ENCODE measurements at regions not wholly inside any gene's neighbourhood (a gene's known extent, or its start where the extent isn't known, plus 50 kb on each side); places are given as distances from the start of the nearest gene placed in this dataset.

- intact Hi-C loops (cut with micrococcal nuclease; ENCODE audit: unreplicated experiment), result no loop called here
- Histone ChIP-seq H3K27me3 (replicated peaks; ENCODE audit: control insufficient read depth, insufficient read depth, low read length) (no peaks in the 10 kb centered on the region), H3K4me3 (ENCODE audit: low read depth, low read length) (no peak overlapping the region), H3K36me3 (ENCODE audit: control insufficient read depth, insufficient read depth, low read length) (no peaks in the 10 kb centered on the region), H3K4me1 (no peaks in the 10 kb centered on the region), H3K9me3 (no peaks in the 10 kb centered on the region)
- Mint-ChIP-seq H3K27me3 (ENCODE audit: insufficient read depth, unreplicated experiment) (peaks cover 10% of the 10 kb centered on the region), H3K36me3 (ENCODE audit: insufficient read depth, unreplicated experiment) (no peaks in the 10 kb centered on the region), H3K9me3 (ENCODE audit: unreplicated experiment) (no peaks in the 10 kb centered on the region), H3K4me1 (ENCODE audit: low read depth, unreplicated experiment) (no peaks in the 10 kb centered on the region), H3K4me3 (ENCODE audit: unreplicated experiment) (no peak overlapping the region), H3K27ac (ENCODE audit: unreplicated experiment) (no peak overlapping the region)
- ChIA-PET POLR2A (no interaction called here), CTCF (no interaction called here)
- no TSS peak for BruUV-seq (replicated peaks)
- no peak for DNase-seq
- no peak for TF ChIP-seq CTCF (IDR thresholded peaks at IDR 0.05; ENCODE audit: insufficient read depth in 1 of 2, low read depth in 1 of 2, low read length in 1 of 2, severe bottlenecking in 1 of 2, unreplicated experiment in 1 of 2)
These were observed 94.7 kb upstream of the CXXC4 start for GRCh38 chr4:104589264-104589868.

DNA sequence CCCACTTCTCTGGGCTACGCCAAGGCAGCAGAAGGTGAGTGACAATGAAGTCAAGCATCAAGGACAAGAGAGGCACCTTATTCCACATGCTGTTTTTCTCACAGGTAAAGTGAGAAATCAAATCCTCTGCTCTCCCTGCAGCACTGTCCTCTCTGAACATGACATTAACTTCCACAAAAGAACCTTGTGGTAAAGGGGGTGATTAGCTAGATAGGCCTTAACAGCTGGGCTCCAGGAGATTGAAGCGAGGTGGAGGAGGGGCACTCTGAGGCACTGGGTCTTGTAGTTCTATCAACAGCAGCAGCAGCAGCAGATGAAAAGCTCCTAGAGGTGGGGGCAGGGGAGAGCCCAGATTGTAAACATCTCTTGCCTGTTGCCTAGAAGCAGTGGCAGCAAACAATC is 96.8 kb upstream of the CXXC4 start:
- Mint-ChIP-seq H3K4me1 (ENCODE audit: low read depth, unreplicated experiment) (no peaks in the 10 kb centered on the region), H3K27me3 (ENCODE audit: insufficient read depth, unreplicated experiment) (peaks cover 10% of the 10 kb centered on the region), H3K9me3 (ENCODE audit: unreplicated experiment) (no peaks in the 10 kb centered on the region), H3K36me3 (ENCODE audit: insufficient read depth, unreplicated experiment) (no peaks in the 10 kb centered on the region), H3K27ac (ENCODE audit: unreplicated experiment) (no peak overlapping the region), H3K4me3 (ENCODE audit: unreplicated experiment) (no peak overlapping the region)
- Histone ChIP-seq H3K4me3 (ENCODE audit: low read depth, low read length) (no peak overlapping the region), H3K4me1 (no peaks in the 10 kb centered on the region), H3K36me3 (ENCODE audit: control insufficient read depth, insufficient read depth, low read length) (no peaks in the 10 kb centered on the region), H3K27me3 (replicated peaks; ENCODE audit: control insufficient read depth, insufficient read depth, low read length) (no peaks in the 10 kb centered on the region), H3K9me3 (no peaks in the 10 kb centered on the region)
- ChIA-PET CTCF (no interaction called here), POLR2A (no interaction called here)
- no peak for DNase-seq
- BruUV-seq (replicated peaks), result no TSS peak
- intact Hi-C loops (cut with micrococcal nuclease; ENCODE audit: unreplicated experiment), result no loop called here
- TF ChIP-seq CTCF (IDR thresholded peaks at IDR 0.05; ENCODE audit: insufficient read depth in 1 of 2, low read depth in 1 of 2, low read length in 1 of 2, severe bottlenecking in 1 of 2, unreplicated experiment in 1 of 2), result no peak

DNA sequence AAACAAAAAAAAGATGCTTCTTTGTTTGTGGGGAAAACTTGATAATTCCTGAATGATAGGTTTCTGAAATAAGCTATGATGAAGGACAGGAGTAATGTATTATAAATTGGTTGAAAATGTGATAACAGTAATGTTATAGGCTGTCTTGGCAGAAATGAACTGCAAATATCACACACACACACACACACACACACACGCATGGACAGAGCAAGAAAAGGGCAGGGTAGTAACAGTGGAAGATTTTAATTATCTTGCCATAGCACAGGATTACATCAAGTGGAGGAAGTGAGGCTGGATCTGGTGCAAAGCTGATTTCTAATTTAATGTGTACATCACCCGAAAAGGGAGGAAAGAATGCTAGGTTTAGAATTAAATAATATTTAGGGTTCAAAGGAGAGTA is 97.5 kb upstream of the CXXC4 start:
- Histone ChIP-seq H3K27me3 (replicated peaks; ENCODE audit: control insufficient read depth, insufficient read depth, low read length) (no peaks in the 10 kb centered on the region), H3K4me1 (no peaks in the 10 kb centered on the region), H3K9me3 (no peaks in the 10 kb centered on the region), H3K36me3 (ENCODE audit: control insufficient read depth, insufficient read depth, low read length) (no peaks in the 10 kb centered on the region), H3K4me3 (ENCODE audit: low read depth, low read length) (no peak overlapping the region)
- intact Hi-C loops (cut with micrococcal nuclease; ENCODE audit: unreplicated experiment), result no loop called here
- POLR2A ChIA-PET, result no interaction called here
- no peak for TF ChIP-seq CTCF (IDR thresholded peaks at IDR 0.05; ENCODE audit: insufficient read depth in 1 of 2, low read depth in 1 of 2, low read length in 1 of 2, severe bottlenecking in 1 of 2, unreplicated experiment in 1 of 2)
- Mint-ChIP-seq H3K27ac (ENCODE audit: unreplicated experiment) (no peak overlapping the region), H3K4me1 (ENCODE audit: low read depth, unreplicated experiment) (no peaks in the 10 kb centered on the region), H3K9me3 (ENCODE audit: unreplicated experiment) (no peaks in the 10 kb centered on the region), H3K4me3 (ENCODE audit: unreplicated experiment) (no peak overlapping the region), H3K36me3 (ENCODE audit: insufficient read depth, unreplicated experiment) (no peaks in the 10 kb centered on the region), H3K27me3 (ENCODE audit: insufficient read depth, unreplicated experiment) (peaks cover 6% of the 10 kb centered on the region)
- DNase-seq, result no peak
- CTCF ChIA-PET, result no interaction called here
- no TSS peak for BruUV-seq (replicated peaks)

Data from Caco-2 (cell line).